ENCODE measurements at regions not wholly inside any gene's neighbourhood (a gene's known extent, or its start where the extent isn't known, plus 50 kb on each side); places are given as distances from the start of the nearest gene placed in this dataset.

DNA sequence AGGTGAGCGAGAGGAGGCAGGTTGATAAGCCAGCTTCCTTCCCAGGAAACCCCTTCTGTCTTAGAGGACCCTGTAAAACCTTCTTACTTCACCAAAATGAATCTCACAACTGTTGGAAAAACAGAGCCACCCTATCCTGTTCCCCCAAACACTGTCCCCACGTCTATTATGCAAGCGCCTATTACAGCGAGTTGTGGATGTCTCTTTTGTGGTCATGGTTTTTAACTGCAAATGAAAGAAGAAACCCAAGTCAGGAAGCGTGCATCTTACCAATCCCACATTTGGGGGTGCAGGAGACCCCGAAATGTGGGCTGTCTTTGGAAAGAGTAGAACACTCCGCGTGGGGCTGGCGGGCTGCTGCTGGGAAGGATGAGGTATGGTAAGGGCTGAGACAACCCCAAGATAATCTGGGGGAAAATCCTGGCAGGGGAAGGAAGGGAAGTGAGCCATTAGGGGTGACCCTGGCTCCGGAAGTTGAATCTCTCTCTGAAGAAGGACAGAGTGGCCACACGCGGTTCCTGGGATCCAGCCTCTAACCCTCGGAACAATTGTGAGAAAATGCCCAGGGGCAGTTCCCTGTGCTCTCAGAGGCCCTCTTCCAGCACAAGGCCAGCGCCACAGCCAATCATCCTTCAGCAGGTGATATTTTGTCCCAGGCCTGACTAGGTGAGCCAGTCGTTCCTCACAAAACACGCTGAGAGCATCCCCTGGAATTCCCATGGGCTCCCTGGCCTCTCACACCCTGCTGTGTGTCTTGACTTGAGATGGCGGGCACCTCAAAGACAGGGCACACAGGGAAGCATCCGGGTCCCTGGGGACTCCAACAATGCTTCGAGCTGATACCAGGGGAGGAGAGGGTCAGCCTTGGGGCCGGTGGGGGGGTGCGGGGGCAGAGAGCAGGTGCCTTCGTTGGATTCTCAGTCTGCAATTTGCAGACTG is 168.5 kb upstream of the IRF2BP2 start:
- in situ Hi-C loops (cut with HindIII; ENCODE audit: low pct_unique_long_range_greater_than_20kb, low sequenced_read_pairs) (no loop called here), intact Hi-C loops (cut with micrococcal nuclease; ENCODE audit: unreplicated experiment) (no loop called here)
- H3K4me1 ChIP-seq (ENCODE audit: control insufficient read depth, insufficient read depth, low read length): peaks cover 10% of the 10 kb centered on the region; the same call in 1 of the 2 replicates
- peak overlapping the region; percentile 37 for H3K27ac ChIP-seq (ENCODE audit: low read length)
- TF ChIP-seq POLR2AphosphoS5 (IDR thresholded peaks at IDR 0.05; ENCODE audit: low read depth, low read length): no peak
- no peak for TF ChIP-seq TCF7L2 (IDR thresholded peaks at IDR 0.05; ENCODE audit: low read depth, low read length)
- no peak for TF ChIP-seq SIN3A (IDR thresholded peaks at IDR 0.05; ENCODE audit: borderline replicate concordance, insufficient read depth, low read depth, low read length)
- TF ChIP-seq, protein P1, sequence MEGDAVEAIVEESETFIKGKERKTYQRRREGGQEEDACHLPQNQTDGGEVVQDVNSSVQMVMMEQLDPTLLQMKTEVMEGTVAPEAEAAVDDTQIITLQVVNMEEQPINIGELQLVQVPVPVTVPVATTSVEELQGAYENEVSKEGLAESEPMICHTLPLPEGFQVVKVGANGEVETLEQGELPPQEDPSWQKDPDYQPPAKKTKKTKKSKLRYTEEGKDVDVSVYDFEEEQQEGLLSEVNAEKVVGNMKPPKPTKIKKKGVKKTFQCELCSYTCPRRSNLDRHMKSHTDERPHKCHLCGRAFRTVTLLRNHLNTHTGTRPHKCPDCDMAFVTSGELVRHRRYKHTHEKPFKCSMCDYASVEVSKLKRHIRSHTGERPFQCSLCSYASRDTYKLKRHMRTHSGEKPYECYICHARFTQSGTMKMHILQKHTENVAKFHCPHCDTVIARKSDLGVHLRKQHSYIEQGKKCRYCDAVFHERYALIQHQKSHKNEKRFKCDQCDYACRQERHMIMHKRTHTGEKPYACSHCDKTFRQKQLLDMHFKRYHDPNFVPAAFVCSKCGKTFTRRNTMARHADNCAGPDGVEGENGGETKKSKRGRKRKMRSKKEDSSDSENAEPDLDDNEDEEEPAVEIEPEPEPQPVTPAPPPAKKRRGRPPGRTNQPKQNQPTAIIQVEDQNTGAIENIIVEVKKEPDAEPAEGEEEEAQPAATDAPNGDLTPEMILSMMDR (IDR thresholded peaks at IDR 0.05): no peak
- TF ChIP-seq, protein P2, sequence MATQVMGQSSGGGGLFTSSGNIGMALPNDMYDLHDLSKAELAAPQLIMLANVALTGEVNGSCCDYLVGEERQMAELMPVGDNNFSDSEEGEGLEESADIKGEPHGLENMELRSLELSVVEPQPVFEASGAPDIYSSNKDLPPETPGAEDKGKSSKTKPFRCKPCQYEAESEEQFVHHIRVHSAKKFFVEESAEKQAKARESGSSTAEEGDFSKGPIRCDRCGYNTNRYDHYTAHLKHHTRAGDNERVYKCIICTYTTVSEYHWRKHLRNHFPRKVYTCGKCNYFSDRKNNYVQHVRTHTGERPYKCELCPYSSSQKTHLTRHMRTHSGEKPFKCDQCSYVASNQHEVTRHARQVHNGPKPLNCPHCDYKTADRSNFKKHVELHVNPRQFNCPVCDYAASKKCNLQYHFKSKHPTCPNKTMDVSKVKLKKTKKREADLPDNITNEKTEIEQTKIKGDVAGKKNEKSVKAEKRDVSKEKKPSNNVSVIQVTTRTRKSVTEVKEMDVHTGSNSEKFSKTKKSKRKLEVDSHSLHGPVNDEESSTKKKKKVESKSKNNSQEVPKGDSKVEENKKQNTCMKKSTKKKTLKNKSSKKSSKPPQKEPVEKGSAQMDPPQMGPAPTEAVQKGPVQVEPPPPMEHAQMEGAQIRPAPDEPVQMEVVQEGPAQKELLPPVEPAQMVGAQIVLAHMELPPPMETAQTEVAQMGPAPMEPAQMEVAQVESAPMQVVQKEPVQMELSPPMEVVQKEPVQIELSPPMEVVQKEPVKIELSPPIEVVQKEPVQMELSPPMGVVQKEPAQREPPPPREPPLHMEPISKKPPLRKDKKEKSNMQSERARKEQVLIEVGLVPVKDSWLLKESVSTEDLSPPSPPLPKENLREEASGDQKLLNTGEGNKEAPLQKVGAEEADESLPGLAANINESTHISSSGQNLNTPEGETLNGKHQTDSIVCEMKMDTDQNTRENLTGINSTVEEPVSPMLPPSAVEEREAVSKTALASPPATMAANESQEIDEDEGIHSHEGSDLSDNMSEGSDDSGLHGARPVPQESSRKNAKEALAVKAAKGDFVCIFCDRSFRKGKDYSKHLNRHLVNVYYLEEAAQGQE (IDR thresholded peaks at IDR 0.05; ENCODE audit: insufficient read depth in 1 of 2, low read depth in 2 of 2, low read length in 1 of 2): no peak
- no TSS peak for BruUV-seq (replicated peaks)
- H3K36me3 ChIP-seq (ENCODE audit: control insufficient read depth, insufficient read depth, low read length): no peaks in the 10 kb centered on the region
- peaks cover 8% of the 10 kb centered on the region; the same call in 1 of the 2 replicates for H3K9me3 ChIP-seq (ENCODE audit: control insufficient read depth, insufficient read depth, low read depth, low read length)
- no peaks in the 10 kb centered on the region for H3K27me3 ChIP-seq (ENCODE audit: control insufficient read depth, insufficient read depth, low read length)
- ATAC-seq: no peak; the same call in 1 of the 2 replicates
- CTCF ChIA-PET: no interaction called here
- POLR2A ChIA-PET: no interaction called here
- H3K4me3 ChIP-seq (ENCODE audit: low read depth in 2 of 2, low read length in 2 of 2): no peak overlapping the region
- DNase-seq (ENCODE audit: low read depth, low spot score): no peak

DNA sequence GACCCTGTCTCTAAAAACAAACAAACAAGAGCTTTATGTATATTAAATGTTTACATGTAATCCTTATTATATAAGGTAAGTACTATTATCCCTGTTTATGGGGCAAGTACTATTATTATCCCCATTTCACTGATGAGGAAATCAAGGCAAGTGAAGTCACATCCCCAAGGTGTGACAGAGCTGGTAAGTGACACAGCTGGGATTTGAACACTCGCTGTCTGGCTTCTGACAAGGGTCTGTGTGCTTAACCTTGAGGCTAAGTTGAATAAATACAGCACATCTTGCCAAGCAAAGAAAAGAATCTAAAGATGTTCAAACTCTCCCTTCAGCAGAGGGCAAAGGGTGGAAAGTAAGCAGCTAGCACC is 167.9 kb upstream of the IRF2BP2 start:
- in situ Hi-C loops (cut with HindIII; ENCODE audit: low pct_unique_long_range_greater_than_20kb, low sequenced_read_pairs): no loop called here
- peaks cover 11% of the 10 kb centered on the region for H3K4me1 ChIP-seq (ENCODE audit: control insufficient read depth, insufficient read depth, low read length)
- DNase-seq (ENCODE audit: low read depth, low spot score) (no peak), ATAC-seq (no peak)
- no peaks in the 10 kb centered on the region for H3K36me3 ChIP-seq (ENCODE audit: control insufficient read depth, insufficient read depth, low read length)
- H3K4me3 ChIP-seq (ENCODE audit: low read depth in 2 of 2, low read length in 2 of 2): no peak overlapping the region
- intact Hi-C loops (cut with micrococcal nuclease; ENCODE audit: unreplicated experiment): no loop called here
- peak overlapping the region; percentile 37 for H3K27ac ChIP-seq (ENCODE audit: low read length)
- ChIA-PET POLR2A (no interaction called here), CTCF (no interaction called here)
- H3K27me3 ChIP-seq (ENCODE audit: control insufficient read depth, insufficient read depth, low read length): no peaks in the 10 kb centered on the region
- no TSS peak for BruUV-seq (replicated peaks)
- TF ChIP-seq SIN3A (IDR thresholded peaks at IDR 0.05; ENCODE audit: borderline replicate concordance, insufficient read depth, low read depth, low read length) (no peak), POLR2AphosphoS5 (IDR thresholded peaks at IDR 0.05; ENCODE audit: low read depth, low read length) (no peak), TCF7L2 (IDR thresholded peaks at IDR 0.05; ENCODE audit: low read depth, low read length) (no peak)
- TF ChIP-seq, protein P2 (IDR thresholded peaks at IDR 0.05; ENCODE audit: insufficient read depth in 1 of 2, low read depth in 2 of 2, low read length in 1 of 2): no peak
- TF ChIP-seq, protein P1 (IDR thresholded peaks at IDR 0.05): no peak
- H3K9me3 ChIP-seq (ENCODE audit: control insufficient read depth, insufficient read depth, low read depth, low read length): peaks cover 8% of the 10 kb centered on the region; the same call in 1 of the 2 replicates

Data from Panc1 (cell line).